Trophoblast cell (in vitro differentiated cells and primary cell): ENCODE measurements at regions not wholly inside any gene's neighbourhood (a gene's known extent, or its start where the extent isn't known, plus 50 kb on each side); places are given as distances from the start of the nearest gene placed in this dataset.
"Not testable (repeated sequence)": the region's sequence is repeated elsewhere in the genome, so short reads cannot be mapped to it uniquely, and the experiment has no call there.

Source experiments
- DNase-seq, 2 donors: peaks; one replicate each; pipeline ENCODE4 v3.0.0-alpha.2; 2016
- H2AFZ ChIP-seq: 2 replicates; pipeline ENCODE4 v1.6.1; 2013; ENCODE audit warnings: low read length, moderate library complexity, mild to moderate bottlenecking; ENCODE audit not compliant: insufficient read depth, poor library complexity
- H2AK5ac ChIP-seq: 2 replicates; pipeline ENCODE4 v1.6.1; 2013; ENCODE audit warnings: mild to moderate bottlenecking, low read length
- H2BK120ac ChIP-seq: 2 replicates; pipeline ENCODE4 v1.6.1; 2013; ENCODE audit warnings: low read length, mild to moderate bottlenecking, moderate library complexity; ENCODE audit not compliant: insufficient read depth, poor library complexity
- H2BK12ac ChIP-seq: 2 replicates; pipeline ENCODE4 v1.6.1; 2013; ENCODE audit warnings: mild to moderate bottlenecking, low read length, moderate library complexity
- H2BK5ac ChIP-seq: 2 replicates; pipeline ENCODE4 v1.6.1; 2013; ENCODE audit warnings: low read length, low read depth, moderate library complexity, mild to moderate bottlenecking; ENCODE audit not compliant: poor library complexity
- H3K14ac ChIP-seq: 2 replicates; pipeline ENCODE4 v1.6.1; 2013; ENCODE audit warnings: mild to moderate bottlenecking, low read length
- H3K18ac ChIP-seq: 2 replicates; pipeline ENCODE4 v1.6.1; 2013; ENCODE audit warnings: mild to moderate bottlenecking, low read length
- H3K23ac ChIP-seq: 2 replicates; pipeline ENCODE4 v1.6.1; 2013; ENCODE audit warnings: low read length
- H3K27ac ChIP-seq: 2 replicates; pipeline ENCODE4 v1.5.1; 2013; ENCODE audit warnings: low read depth, mild to moderate bottlenecking, inconsistent platforms, low read length, moderate library complexity
- H3K27me3 ChIP-seq: 2 replicates; pipeline ENCODE4 v1.6.1; 2013; ENCODE audit warnings: inconsistent platforms, mild to moderate bottlenecking, low read length, moderate library complexity; ENCODE audit not compliant: insufficient read depth
- H3K36me3 ChIP-seq, 2 experiments: 1 replicate in 1 of 2; 2 replicates in 1 of 2; pipeline ENCODE4 v1.6.1; 2013; ENCODE audit warnings: low read length in 2 of 2, mild to moderate bottlenecking in 2 of 2, moderate library complexity in 1 of 2; ENCODE audit not compliant: insufficient read depth in 2 of 2, control insufficient read depth in 1 of 2
- H3K4ac ChIP-seq: 2 replicates; pipeline ENCODE4 v1.6.1; 2013; ENCODE audit warnings: low read depth, mild to moderate bottlenecking, low read length, moderate library complexity
- H3K4me1 ChIP-seq, 2 experiments: 1 replicate in 1 of 2; 2 replicates in 1 of 2; pipeline ENCODE4 v1.6.1; 2013; ENCODE audit warnings: low read length in 2 of 2, mild to moderate bottlenecking in 2 of 2, moderate library complexity in 1 of 2; ENCODE audit not compliant: insufficient read depth in 2 of 2, control insufficient read depth in 1 of 2
- H3K4me2 ChIP-seq: 2 replicates; pipeline ENCODE4 v1.6.1; 2013; ENCODE audit warnings: inconsistent platforms, mild to moderate bottlenecking, low read length, moderate library complexity
- H3K4me3 ChIP-seq: 2 replicates; pipeline ENCODE4 v1.5.1; 2013; ENCODE audit warnings: mild to moderate bottlenecking, low read depth, low read length, inconsistent platforms
- H3K79me1 ChIP-seq: one replicate; pipeline ENCODE4 v1.6.1; 2013; ENCODE audit warnings: low read length
- H3K79me2 ChIP-seq: 2 replicates; pipeline ENCODE4 v1.6.1; 2013; ENCODE audit warnings: low read length, mild to moderate bottlenecking; ENCODE audit not compliant: control insufficient read depth, insufficient read depth, poor library complexity
- H3K9ac ChIP-seq: 2 replicates; pipeline ENCODE4 v1.6.1; 2013; ENCODE audit warnings: mild to moderate bottlenecking, low read length
- H3K9me3 ChIP-seq: 2 replicates; pipeline ENCODE4 v1.6.1; 2013; ENCODE audit warnings: low read depth, mild to moderate bottlenecking, control low read depth, inconsistent platforms, low read length; ENCODE audit not compliant: insufficient read depth
- H4K12ac ChIP-seq: 2 replicates; pipeline ENCODE4 v1.6.1; 2013; ENCODE audit warnings: low read depth, mild to moderate bottlenecking, low read length, moderate library complexity
- H4K8ac ChIP-seq: 2 replicates; pipeline ENCODE4 v1.6.1; 2013; ENCODE audit warnings: low read depth, mild to moderate bottlenecking, low read length, moderate library complexity
- H4K91ac ChIP-seq: one replicate; pipeline ENCODE4 v1.6.1; 2013; ENCODE audit warnings: low read depth, mild to moderate bottlenecking, low read length, moderate library complexity
- WGBS: extraction: QIAGEN DNeasy Blood & Tissue Kit; methylation state at CpG from one replicate; pipeline ENCODE4 v1.1.7; 2013; ENCODE audit warnings: missing lambda C conversion rate; ENCODE audit not compliant: insufficient read length, insufficient coverage; ENCODE audit errors: extremely low coverage; 5-methylcytosine and 5-hydroxymethylcytosine counted together

GRCh38 chr9:99498979-99499378, 276.9 kb downstream of the SEC61B start:
- H3K27me3 ChIP-seq, H3K4me1 ChIP-seq, H3K9me3 ChIP-seq, H2BK12ac ChIP-seq, DNase-seq, H2AK5ac ChIP-seq, H2BK120ac ChIP-seq, H3K18ac ChIP-seq, H4K8ac ChIP-seq, H3K23ac ChIP-seq, H3K4ac ChIP-seq, H3K36me3 ChIP-seq, H2AFZ ChIP-seq, H4K12ac ChIP-seq, H3K79me2 ChIP-seq, H4K91ac ChIP-seq, H3K9ac ChIP-seq, H3K79me1 ChIP-seq, H3K4me2 ChIP-seq, H3K14ac ChIP-seq, H3K4me3 ChIP-seq, H3K27ac ChIP-seq, H2BK5ac ChIP-seq: not testable (repeated sequence)
- WGBS: no CpG with 5 or more reads among the region's 16 CpGs

GRCh38 chr9:99505936-99506335, 283.9 kb downstream of the SEC61B start:
- H3K36me3 ChIP-seq: no peaks in the 10 kb centered on the region
- H3K79me2 ChIP-seq: no peaks in the 10 kb centered on the region
- H4K8ac ChIP-seq: no peak overlapping the region
- H2BK120ac ChIP-seq: no peak overlapping the region
- no peak overlapping the region for H3K4ac ChIP-seq
- H3K27me3 ChIP-seq: no peaks in the 10 kb centered on the region
- no peak overlapping the region for H2AFZ ChIP-seq
- no peak overlapping the region for H3K14ac ChIP-seq
- H2BK5ac ChIP-seq: no peak overlapping the region
- DNase-seq: no peak
- H3K9me3 ChIP-seq: no peaks in the 10 kb centered on the region
- no peak overlapping the region for H3K4me3 ChIP-seq
- H3K27ac ChIP-seq: no peak overlapping the region
- no peak overlapping the region for H4K91ac ChIP-seq
- no peak overlapping the region for H4K12ac ChIP-seq
- no peak overlapping the region for H2AK5ac ChIP-seq
- H2BK12ac ChIP-seq: no peak overlapping the region
- H3K4me1 ChIP-seq: no peaks in the 10 kb centered on the region
- no peak overlapping the region for H3K4me2 ChIP-seq
- WGBS: no CpG with 5 or more reads among the region's 4 CpGs
- no peak overlapping the region for H3K23ac ChIP-seq
- H3K9ac ChIP-seq: no peak overlapping the region
- no peak overlapping the region for H3K18ac ChIP-seq
- H3K79me1 ChIP-seq: no peaks in the 10 kb centered on the region

GRCh38 chr9:99506747-99507348, 284.8 kb downstream of the SEC61B start:
- Histone ChIP-seq H4K12ac (no peak overlapping the region), H3K79me2 (no peaks in the 10 kb centered on the region), H3K27me3 (no peaks in the 10 kb centered on the region), H2BK12ac (no peak overlapping the region), H3K14ac (no peak overlapping the region), H3K27ac (no peak overlapping the region), H2AFZ (no peak overlapping the region), H3K4me1 (no peaks in the 10 kb centered on the region), H2AK5ac (no peak overlapping the region), H3K4ac (no peak overlapping the region), H3K4me2 (no peak overlapping the region), H3K23ac (no peak overlapping the region), H2BK120ac (no peak overlapping the region), H4K8ac (no peak overlapping the region), H3K79me1 (no peaks in the 10 kb centered on the region), H3K4me3 (no peak overlapping the region), H3K36me3 (no peaks in the 10 kb centered on the region), H3K9ac (no peak overlapping the region), H3K18ac (no peak overlapping the region), H3K9me3 (no peaks in the 10 kb centered on the region), H2BK5ac (no peak overlapping the region), H4K91ac (no peak overlapping the region)
- WGBS: no CpG with 5 or more reads among the region's 1 CpG
- DNase-seq: peak; percentile 6 to 86

- H3K36me3 ChIP-seq: no peaks in the 10 kb centered on the region
- H2AFZ ChIP-seq: no peak overlapping the region
- H4K91ac ChIP-seq: no peak overlapping the region
- H3K4me3 ChIP-seq: no peak overlapping the region
- H3K27ac ChIP-seq: no peak overlapping the region
- no peaks in the 10 kb centered on the region for H3K4me1 ChIP-seq
- no peak overlapping the region for H3K14ac ChIP-seq
- H3K79me1 ChIP-seq: no peaks in the 10 kb centered on the region
- DNase-seq: peak; percentile 16 to 77
- no peak overlapping the region for H2BK5ac ChIP-seq
- H4K12ac ChIP-seq: no peak overlapping the region
- no peak overlapping the region for H4K8ac ChIP-seq
- no CpG with 5 or more reads among the region's 9 CpGs for WGBS
- no peak overlapping the region for H3K4ac ChIP-seq
- no peak overlapping the region for H2BK12ac ChIP-seq
- H3K18ac ChIP-seq: no peak overlapping the region
- H3K27me3 ChIP-seq: no peaks in the 10 kb centered on the region
- no peak overlapping the region for H3K4me2 ChIP-seq
- no peak overlapping the region for H2BK120ac ChIP-seq
- H3K79me2 ChIP-seq: no peaks in the 10 kb centered on the region
- H3K23ac ChIP-seq: no peak overlapping the region
- H3K9me3 ChIP-seq: no peaks in the 10 kb centered on the region
- H2AK5ac ChIP-seq: no peak overlapping the region
- H3K9ac ChIP-seq: no peak overlapping the region
These were observed 287.1 kb downstream of the SEC61B start for GRCh38 chr9:99509065-99509745.
